HUES48 (cell line): ENCODE measurements at regions not wholly inside any gene's neighbourhood (a gene's known extent, or its start where the extent isn't known, plus 50 kb on each side); places are given as distances from the start of the nearest gene placed in this dataset.

Source experiments
- H3K27ac ChIP-seq: one replicate; pipeline ENCODE4 v1.7.0; 2013; ENCODE audit warnings: low read depth, low read length, inconsistent platforms
- H3K27me3 ChIP-seq: 2 replicates; pipeline ENCODE4 v1.6.1; 2013; ENCODE audit warnings: mild to moderate bottlenecking, low read length; ENCODE audit not compliant: control insufficient read depth, insufficient read depth
- H3K36me3 ChIP-seq: 2 replicates; pipeline ENCODE4 v1.6.1; 2013; ENCODE audit warnings: low read length; ENCODE audit not compliant: control insufficient read depth, insufficient read depth
- H3K4me1 ChIP-seq: 2 replicates; pipeline ENCODE4 v1.6.1; 2013; ENCODE audit warnings: mild to moderate bottlenecking, low read length; ENCODE audit not compliant: control insufficient read depth, insufficient read depth
- H3K4me3 ChIP-seq: 2 replicates; pipeline ENCODE4 v1.5.1; 2013; ENCODE audit warnings: mild to moderate bottlenecking, low read depth, low read length
- H3K9ac ChIP-seq: 2 replicates; pipeline ENCODE4 v1.6.1; 2013; ENCODE audit warnings: mild to moderate bottlenecking, low read depth, low read length, moderate library complexity
- H3K9me3 ChIP-seq: 2 replicates; pipeline ENCODE4 v1.6.1; 2013; ENCODE audit warnings: low read length; ENCODE audit not compliant: control insufficient read depth, insufficient read depth

GRCh38 chr11:38182126-38182866 is 1584.3 kb upstream of the RAG2 start:
- Histone ChIP-seq H3K27ac (no peak overlapping the region), H3K4me1 (0 out of 2 replicates have a peak, but pooled peaks cover 3% of the 10 kb centered on the region), H3K9me3 (no peaks in the 10 kb centered on the region), H3K4me3 (no peak overlapping the region), H3K9ac (no peak overlapping the region), H3K27me3 (no peaks in the 10 kb centered on the region), H3K36me3 (no peaks in the 10 kb centered on the region)

GRCh38 chr11:38176686-38177322 is 1578.8 kb upstream of the RAG2 start:
- H3K27me3 ChIP-seq = no peaks in the 10 kb centered on the region
- H3K9ac ChIP-seq = no peak overlapping the region
- no peak overlapping the region for H3K27ac ChIP-seq
- no peak overlapping the region for H3K4me3 ChIP-seq
- H3K9me3 ChIP-seq = no peaks in the 10 kb centered on the region
- H3K4me1 ChIP-seq = 0 out of 2 replicates have a peak, but pooled peaks cover 3% of the 10 kb centered on the region
- H3K36me3 ChIP-seq = no peaks in the 10 kb centered on the region

- H3K27me3 ChIP-seq = no peaks in the 10 kb centered on the region
- H3K9ac ChIP-seq = no peak overlapping the region
- H3K36me3 ChIP-seq = no peaks in the 10 kb centered on the region
- H3K9me3 ChIP-seq = no peaks in the 10 kb centered on the region
- H3K4me1 ChIP-seq = no peaks in the 10 kb centered on the region
- H3K4me3 ChIP-seq = no peak overlapping the region
- no peak overlapping the region for H3K27ac ChIP-seq
Observed at GRCh38 chr11:38173676-38174075, 1575.6 kb upstream of the RAG2 start.

GRCh38 chr11:38169286-38169685 is 1571.2 kb upstream of the RAG2 start:
- H3K27me3 ChIP-seq = no peaks in the 10 kb centered on the region
- no peaks in the 10 kb centered on the region for H3K36me3 ChIP-seq
- no peak overlapping the region for H3K4me3 ChIP-seq
- H3K9ac ChIP-seq = no peak overlapping the region
- no peaks in the 10 kb centered on the region for H3K9me3 ChIP-seq
- H3K27ac ChIP-seq = no peak overlapping the region
- no peaks in the 10 kb centered on the region for H3K4me1 ChIP-seq

- Histone ChIP-seq H3K9ac (no peak overlapping the region), H3K9me3 (no peaks in the 10 kb centered on the region), H3K36me3 (no peaks in the 10 kb centered on the region), H3K4me3 (no peak overlapping the region), H3K4me1 (no peaks in the 10 kb centered on the region), H3K27me3 (no peaks in the 10 kb centered on the region), H3K27ac (no peak overlapping the region)
Observed at GRCh38 chr11:38163526-38163925, 1565.5 kb upstream of the RAG2 start.

GRCh38 chr11:38160433-38160832 is 1562.4 kb upstream of the RAG2 start:
- no peak overlapping the region for H3K4me3 ChIP-seq
- 0 out of 2 replicates have a peak, but pooled peaks cover 2% of the 10 kb centered on the region for H3K4me1 ChIP-seq
- no peak overlapping the region for H3K9ac ChIP-seq
- H3K36me3 ChIP-seq = no peaks in the 10 kb centered on the region
- no peaks in the 10 kb centered on the region for H3K27me3 ChIP-seq
- H3K27ac ChIP-seq = no peak overlapping the region
- H3K9me3 ChIP-seq = no peaks in the 10 kb centered on the region

- Histone ChIP-seq H3K9ac (no peak overlapping the region), H3K9me3 (no peaks in the 10 kb centered on the region), H3K36me3 (no peaks in the 10 kb centered on the region), H3K4me3 (no peak overlapping the region), H3K4me1 (peaks cover 8% of the 10 kb centered on the region; the same call in 1 of the 2 replicates), H3K27me3 (no peaks in the 10 kb centered on the region), H3K27ac (no peak overlapping the region)
Observed at GRCh38 chr11:38159038-38159437, 1561.0 kb upstream of the RAG2 start.

- Histone ChIP-seq H3K4me1 (peaks cover 32% of the 10 kb centered on the region), H3K4me3 (no peak overlapping the region), H3K27ac (no peak overlapping the region), H3K27me3 (no peaks in the 10 kb centered on the region), H3K36me3 (no peaks in the 10 kb centered on the region), H3K9me3 (no peaks in the 10 kb centered on the region), H3K9ac (no peak overlapping the region)
Observed at GRCh38 chr11:38156495-38157146, 1558.6 kb upstream of the RAG2 start.

GRCh38 chr11:38155856-38156255 is 1557.8 kb upstream of the RAG2 start:
- no peak overlapping the region for H3K4me3 ChIP-seq

GRCh38 chr11:38153985-38154384 is 1555.9 kb upstream of the RAG2 start:
- Histone ChIP-seq H3K9me3 (no peaks in the 10 kb centered on the region), H3K27me3 (no peaks in the 10 kb centered on the region), H3K4me3 (no peak overlapping the region), H3K36me3 (no peaks in the 10 kb centered on the region), H3K4me1 (peaks cover 34% of the 10 kb centered on the region), H3K9ac (no peak overlapping the region), H3K27ac (no peak overlapping the region)

More at GRCh38 chr11:38155856-38156255, 1557.8 kb upstream of the RAG2 start:
- no peak overlapping the region for H3K27ac ChIP-seq
- peaks cover 34% of the 10 kb centered on the region for H3K4me1 ChIP-seq
- H3K9me3 ChIP-seq = no peaks in the 10 kb centered on the region
- no peaks in the 10 kb centered on the region for H3K27me3 ChIP-seq
- no peak overlapping the region for H3K9ac ChIP-seq
- no peaks in the 10 kb centered on the region for H3K36me3 ChIP-seq

GRCh38 chr11:38143852-38144251 is 1545.8 kb upstream of the RAG2 start:
- Histone ChIP-seq H3K36me3 (no peaks in the 10 kb centered on the region), H3K4me1 (no peaks in the 10 kb centered on the region), H3K27me3 (no peaks in the 10 kb centered on the region), H3K9me3 (no peaks in the 10 kb centered on the region), H3K4me3 (no peak overlapping the region), H3K27ac (no peak overlapping the region), H3K9ac (no peak overlapping the region)
